GM12891 (cell line): ENCODE measurements at regions not wholly inside any gene's neighbourhood (a gene's known extent, or its start where the extent isn't known, plus 50 kb on each side); places are given as distances from the start of the nearest gene placed in this dataset.

Experiments used
- POLR2A ChIP-seq: IDR thresholded peaks from 2 replicates; pipeline ENCODE4 v1.6.1; 2011; ENCODE audit warnings: low read depth, low read length, control low read depth
- POLR2AphosphoS5 ChIP-seq: IDR thresholded peaks from 2 replicates; pipeline ENCODE4 v1.6.1; 2011; ENCODE audit warnings: low read depth, low read length, control low read depth

GRCh38 chr1:9473032-9473807, 66.0 kb upstream of the SLC25A33 start:
- TF ChIP-seq POLR2AphosphoS5, result no peak
- TF ChIP-seq POLR2A, result no peak
